ENCODE measurements at regions not wholly inside any gene's neighbourhood (a gene's known extent, or its start where the extent isn't known, plus 50 kb on each side); places are given as distances from the start of the nearest gene placed in this dataset.
"Not testable (repeated sequence)": the region's sequence is repeated elsewhere in the genome, so short reads cannot be mapped to it uniquely, and the experiment has no call there.

GRCh38 chr3:16070707-16071106, 103.8 kb upstream of the GALNT15 start:
- DNase-seq (ENCODE audit: insufficient read length, low spot score), result no peak
- FAIRE-seq, result no peak

DNA sequence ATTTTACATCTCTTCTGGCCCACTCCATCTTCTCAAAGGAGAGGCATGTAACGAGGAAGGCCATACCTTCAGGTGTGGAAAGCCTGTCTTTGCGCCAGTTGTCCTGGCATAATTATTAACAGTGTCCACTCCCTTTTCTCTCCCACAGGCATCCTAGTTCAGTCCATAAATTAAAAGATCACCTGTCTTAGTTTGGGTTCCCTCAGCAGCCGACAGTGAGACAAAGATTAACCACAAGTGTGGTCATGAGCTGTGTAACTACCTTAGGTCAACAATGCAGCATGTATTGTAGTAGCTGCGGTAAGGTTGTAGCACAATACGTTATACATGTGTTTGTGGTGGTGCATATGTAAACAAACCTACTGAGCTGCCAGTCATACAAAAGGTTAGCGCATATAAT, 103.3 kb upstream of the GALNT15 start:
- FAIRE-seq (no peak), DNase-seq (ENCODE audit: insufficient read length, low spot score) (no peak)

- FAIRE-seq (no peak), DNase-seq (ENCODE audit: insufficient read length, low spot score) (no peak)
Measured at GRCh38 chr3:16072420-16073110, 101.9 kb upstream of the GALNT15 start.

GRCh38 chr3:16073203-16073602, 101.3 kb upstream of the GALNT15 start:
- DNase-seq (ENCODE audit: insufficient read length, low spot score) (no peak), FAIRE-seq (no peak)

- FAIRE-seq; DNase-seq (ENCODE audit: insufficient read length, low spot score): not testable (repeated sequence)
Measured at GRCh38 chr3:16073990-16074671, 100.3 kb upstream of the GALNT15 start.

DNA sequence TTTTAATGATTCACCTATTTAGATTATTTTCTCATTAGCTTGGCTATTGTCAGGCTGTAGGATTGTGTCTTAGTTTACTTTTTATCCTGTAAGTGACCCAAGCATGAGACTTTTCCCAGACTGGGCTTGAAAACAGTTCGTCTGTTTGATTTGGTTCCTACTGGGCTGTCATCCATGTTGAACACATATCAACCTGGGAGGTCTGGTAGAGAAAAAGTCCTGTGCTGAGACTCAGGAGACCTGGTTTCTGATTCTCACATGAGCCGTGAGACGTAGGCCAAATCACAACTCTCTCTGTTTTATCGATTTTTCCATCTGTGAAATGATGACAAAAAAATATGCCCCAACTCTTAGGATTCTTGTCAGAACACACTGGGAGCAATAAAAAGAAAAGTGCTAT, 98.8 kb upstream of the GALNT15 start:
- no peak for FAIRE-seq
- DNase-seq (ENCODE audit: insufficient read length, low spot score), result no peak

DNA sequence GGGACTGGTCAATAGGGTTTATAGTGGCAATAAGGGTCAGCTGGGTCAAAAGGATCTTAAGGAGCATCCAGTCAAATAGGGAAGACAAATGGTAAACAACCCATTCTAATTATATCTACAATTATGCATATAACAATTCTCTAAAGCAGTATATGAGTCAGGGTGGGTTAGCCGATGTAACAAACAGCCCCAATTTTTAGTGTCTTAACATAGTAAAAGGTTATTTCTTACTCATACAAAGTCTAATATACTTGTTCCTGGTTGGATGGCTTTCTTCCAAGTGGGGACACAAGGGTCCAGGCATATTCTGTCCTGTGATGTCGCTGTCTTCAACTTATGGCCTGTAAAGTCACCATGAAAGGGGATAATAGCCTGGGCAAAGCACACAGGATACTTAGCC, 97.9 kb upstream of the GALNT15 start:
- DNase-seq (ENCODE audit: insufficient read length, low spot score), result no peak
- no peak for FAIRE-seq

DNA sequence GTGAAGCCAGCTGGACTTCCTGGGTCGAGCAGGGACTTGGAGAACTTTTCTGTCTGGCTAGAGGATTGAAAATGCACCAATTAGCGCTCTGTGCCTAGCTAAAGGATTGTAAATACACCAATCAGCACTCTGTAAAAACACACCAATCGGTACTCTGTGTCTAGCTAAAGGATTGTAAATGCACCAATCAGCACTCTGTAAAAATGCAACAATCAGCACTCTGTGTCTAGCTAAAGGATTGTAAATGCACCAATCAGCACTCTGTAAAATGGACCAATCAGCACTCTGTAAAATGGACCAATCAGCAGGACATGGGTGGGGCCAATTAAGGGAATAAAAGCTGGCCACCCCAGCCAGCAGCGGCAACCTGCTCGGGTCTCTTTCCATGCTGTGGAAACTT, 97.3 kb upstream of the GALNT15 start:
- FAIRE-seq; DNase-seq (ENCODE audit: insufficient read length, low spot score): not testable (repeated sequence)

DNA sequence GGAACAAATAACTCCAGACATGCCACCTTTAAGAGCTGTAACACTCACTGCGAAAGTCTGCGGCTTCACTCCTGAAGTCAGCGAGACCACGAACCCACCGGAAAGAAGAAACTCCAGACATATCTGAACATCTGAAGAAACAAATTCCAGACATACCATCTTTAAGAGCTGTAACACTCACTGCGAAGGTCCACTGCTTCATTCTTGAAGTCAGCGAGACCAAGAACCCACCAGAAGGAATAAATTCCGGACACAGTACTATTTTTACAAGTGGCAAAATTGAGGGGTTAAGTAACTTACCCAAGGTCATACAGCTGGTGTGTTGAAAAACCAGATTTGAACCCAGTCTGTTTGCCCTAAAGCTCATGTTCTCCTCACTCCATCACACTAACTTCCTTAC, 96.8 kb upstream of the GALNT15 start:
- not testable (repeated sequence) for FAIRE-seq; DNase-seq (ENCODE audit: insufficient read length, low spot score)

DNA sequence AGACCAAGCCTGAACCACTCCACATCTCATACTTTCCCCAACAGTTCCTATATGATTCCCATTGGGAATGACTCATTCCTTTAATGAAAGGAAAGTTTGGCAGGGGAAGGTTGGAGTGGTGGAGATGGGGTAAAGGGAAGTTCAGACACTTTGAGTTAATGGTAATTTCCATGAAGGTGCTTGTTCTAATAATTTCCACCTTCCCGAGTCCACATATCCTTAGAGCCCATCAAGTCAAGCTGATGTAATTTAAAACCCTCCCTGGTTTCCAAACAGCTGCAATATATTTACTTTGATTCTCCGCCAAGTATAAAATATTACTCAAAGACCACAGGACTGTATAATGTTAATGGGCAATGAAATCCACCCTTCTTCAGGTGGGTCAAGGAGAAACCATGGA, 95.0 kb upstream of the GALNT15 start:
- FAIRE-seq, result no peak
- no peak for DNase-seq (ENCODE audit: insufficient read length, low spot score)

DNA sequence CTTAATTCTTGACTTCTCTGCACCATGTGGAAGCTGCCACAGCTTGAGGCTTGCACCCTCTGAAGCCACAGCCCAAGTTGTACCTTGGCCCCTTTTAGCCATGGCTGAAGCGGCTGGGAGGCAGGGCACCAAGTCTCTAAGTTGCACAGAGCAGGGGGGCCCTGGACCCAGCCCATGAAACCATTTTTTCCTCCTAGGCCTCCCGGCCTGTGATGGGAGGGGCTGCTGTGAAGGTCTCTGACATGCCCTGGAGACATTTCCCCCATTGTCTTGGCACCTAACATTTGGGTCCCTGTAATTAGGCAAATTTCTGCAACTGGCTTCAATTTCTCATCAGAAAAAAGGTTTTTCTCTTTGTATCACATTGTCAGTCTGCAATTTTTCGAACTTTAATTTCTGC, 92.8 kb upstream of the GALNT15 start:
- no peak for DNase-seq (ENCODE audit: insufficient read length, low spot score)
- no peak for FAIRE-seq

DNA sequence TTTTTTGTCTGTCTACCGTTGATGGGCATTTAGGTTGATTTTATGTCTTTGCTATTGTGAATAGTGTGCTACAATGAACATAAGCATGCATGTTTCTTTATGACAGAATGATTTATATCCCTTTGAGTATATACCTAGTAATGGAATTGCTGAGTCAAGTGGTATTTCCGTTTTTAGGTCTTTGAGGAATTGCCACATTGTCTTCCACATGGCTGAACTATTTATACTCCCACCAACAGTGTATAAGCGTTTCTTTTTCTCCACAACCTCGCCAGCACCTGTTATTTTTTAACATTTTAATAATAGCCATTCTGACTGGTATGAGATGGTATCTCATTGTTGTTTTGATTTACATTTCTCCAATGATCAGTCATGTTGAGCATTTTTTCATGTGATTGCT, 89.6 kb upstream of the GALNT15 start:
- DNase-seq (ENCODE audit: insufficient read length, low spot score) (no peak), FAIRE-seq (no peak)

DNA sequence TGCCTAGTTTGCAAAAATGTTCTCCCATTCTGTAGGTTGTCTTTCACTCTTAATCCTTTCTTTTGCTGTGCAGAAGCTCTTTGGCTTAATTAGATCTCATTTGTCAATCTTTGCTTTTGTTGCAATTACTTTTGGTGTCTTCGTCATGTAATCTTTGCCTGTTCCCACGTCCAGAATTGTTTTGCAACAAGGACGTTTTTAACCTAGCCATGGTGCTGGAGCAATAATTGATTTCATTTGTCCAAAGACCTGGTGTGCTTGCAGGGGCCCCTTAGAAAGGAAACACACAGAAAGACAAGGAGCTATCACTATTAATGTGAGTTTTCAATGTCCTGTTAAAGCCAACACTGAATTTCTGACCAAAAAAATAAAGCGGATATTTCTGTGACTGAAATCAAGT, 89.1 kb upstream of the GALNT15 start:
- no peak for DNase-seq (ENCODE audit: insufficient read length, low spot score)
- FAIRE-seq, result no peak

GRCh38 chr3:16085884-16086608, 88.4 kb upstream of the GALNT15 start:
- FAIRE-seq, result no peak
- no peak for DNase-seq (ENCODE audit: insufficient read length, low spot score)

DNA sequence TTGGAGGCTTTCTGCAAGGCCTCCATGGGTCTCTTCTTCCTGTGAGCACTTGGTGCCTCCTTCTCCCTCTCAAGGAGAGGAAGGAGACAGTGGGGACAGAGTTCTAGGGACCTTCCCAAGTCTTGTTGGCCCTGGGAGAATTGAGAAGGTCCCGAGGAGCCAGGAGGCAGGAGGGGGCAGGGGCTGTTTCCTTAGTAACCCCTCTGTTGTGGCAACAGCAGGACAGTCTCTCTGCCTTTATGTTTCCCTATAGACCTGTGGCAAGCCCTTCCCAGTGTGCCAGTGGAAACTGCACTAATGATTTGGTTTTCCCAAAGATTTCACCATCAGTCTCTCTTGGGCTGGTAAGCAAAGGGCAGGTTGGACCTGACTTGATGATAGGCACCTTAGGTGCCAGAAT, 87.8 kb upstream of the GALNT15 start:
- DNase-seq (ENCODE audit: insufficient read length, low spot score) (no peak), FAIRE-seq (no peak)

DNA sequence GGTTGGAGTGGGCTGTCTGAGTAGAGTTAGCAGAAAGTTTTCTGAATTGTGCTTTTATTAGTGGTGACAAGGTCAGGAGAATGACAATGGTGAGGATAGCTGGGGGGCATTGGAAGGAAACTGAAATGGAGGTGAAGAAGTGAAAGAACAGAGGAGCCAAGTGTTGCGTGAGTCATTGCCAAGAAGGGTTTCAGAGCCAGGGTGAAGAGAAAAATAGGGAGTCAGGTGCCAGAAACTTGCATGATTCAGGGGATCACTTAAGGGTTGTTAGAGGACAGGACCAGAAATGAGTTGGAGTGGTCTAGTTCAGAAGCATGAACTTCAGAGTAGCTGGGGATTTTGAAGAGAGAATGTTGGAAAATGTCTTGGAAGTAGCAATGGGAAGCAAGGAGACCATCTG, 86.0 kb upstream of the GALNT15 start:
- FAIRE-seq (no peak), DNase-seq (ENCODE audit: insufficient read length, low spot score) (no peak)

DNA sequence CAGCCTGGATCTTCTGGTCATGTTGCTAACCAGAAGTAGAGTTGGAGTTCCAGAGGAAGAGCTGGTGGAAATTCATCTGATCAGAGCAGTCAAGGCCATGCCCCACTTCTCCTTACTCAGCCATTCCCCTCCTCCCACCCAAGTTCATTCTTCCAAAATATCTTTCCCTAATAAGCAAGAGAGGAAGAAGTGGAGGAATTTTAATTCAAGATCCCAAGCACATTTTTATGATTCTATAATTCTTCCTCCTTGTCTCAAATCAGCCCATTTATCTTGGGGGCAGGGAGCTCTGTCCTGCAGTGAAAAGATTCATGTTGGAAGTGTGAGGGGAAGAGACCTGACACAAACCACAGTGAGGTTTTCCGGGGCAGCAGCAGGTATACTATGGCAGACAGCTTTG, 85.0 kb upstream of the GALNT15 start:
- DNase-seq (ENCODE audit: insufficient read length, low spot score) (no peak), FAIRE-seq (no peak)

DNA sequence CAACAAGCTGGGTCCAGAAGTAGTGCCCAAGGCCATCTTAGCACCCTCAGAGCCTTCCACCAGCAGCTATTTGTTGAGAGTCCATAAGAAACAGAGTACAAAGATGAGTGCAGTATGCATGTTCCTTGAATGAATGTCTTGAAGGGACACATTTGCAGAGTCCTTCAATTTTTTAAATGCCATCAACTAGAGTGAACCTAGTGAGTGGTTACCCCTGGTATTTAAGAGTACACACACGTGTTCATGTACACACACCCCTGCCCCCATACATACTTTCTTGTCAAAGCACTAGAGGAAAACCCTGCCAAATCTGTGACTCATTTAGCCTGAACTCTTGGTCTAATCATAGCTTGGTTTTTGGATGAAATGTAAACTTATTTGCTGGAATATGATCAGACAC, 84.5 kb upstream of the GALNT15 start:
- peak; percentile 52 for DNase-seq (ENCODE audit: insufficient read length, low spot score)
- FAIRE-seq, result no peak

- FAIRE-seq, result no peak
- no peak for DNase-seq (ENCODE audit: insufficient read length, low spot score)
Measured at GRCh38 chr3:16090706-16091105, 83.8 kb upstream of the GALNT15 start.

- DNase-seq (ENCODE audit: insufficient read length, low spot score) (no peak), FAIRE-seq (no peak)
Measured at GRCh38 chr3:16092923-16093322, 81.6 kb upstream of the GALNT15 start.

DNA sequence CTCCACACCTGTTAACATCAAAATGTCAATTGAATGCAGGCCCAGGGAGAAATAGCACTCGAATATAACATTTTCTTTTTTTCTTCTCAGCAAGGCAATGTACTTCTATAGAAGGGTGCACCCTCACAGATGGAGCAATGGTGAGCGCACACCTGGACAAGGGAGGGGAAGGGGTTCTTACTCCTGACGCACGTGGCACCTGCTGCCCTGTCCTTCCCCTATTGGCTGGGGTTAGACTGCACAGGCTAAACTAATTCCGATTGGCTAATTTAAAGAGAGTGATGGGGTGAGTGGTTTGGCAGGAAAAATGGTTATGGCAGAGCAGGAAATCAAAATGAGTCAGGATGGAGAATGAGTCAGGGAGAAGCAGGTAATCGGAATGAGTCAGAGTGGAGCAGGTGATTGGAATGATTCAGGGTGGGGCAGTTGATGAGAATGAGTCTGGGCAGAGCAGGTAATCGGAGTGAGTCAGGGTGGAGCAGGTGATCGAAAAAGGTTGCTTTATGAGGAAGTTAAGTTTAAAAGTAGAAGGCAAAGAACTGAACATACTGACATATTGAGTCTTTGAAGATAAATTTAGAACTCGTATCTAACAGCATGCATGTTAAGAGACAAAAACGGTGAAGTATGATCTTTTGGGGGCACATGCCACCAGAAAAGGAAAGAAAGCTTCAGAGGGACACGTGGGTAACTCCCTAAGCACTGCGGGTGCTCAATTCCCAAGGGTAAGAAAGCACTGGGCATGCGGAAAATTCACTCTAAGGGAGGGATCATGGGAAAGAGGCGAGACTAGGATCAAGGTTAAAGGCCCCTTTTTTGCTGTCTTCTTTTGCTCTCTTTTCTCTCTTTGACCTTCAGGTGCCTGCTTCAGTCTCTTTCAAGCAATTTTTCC, 72.9 kb upstream of the GALNT15 start:
- DNase-seq (ENCODE audit: insufficient read length, low spot score) (no peak), FAIRE-seq (no peak)

Measured in HTR-8/SVneo (cell line).